ENCODE measurements at regions not wholly inside any gene's neighbourhood (a gene's known extent, or its start where the extent isn't known, plus 50 kb on each side); places are given as distances from the start of the nearest gene placed in this dataset.

- no peak for DNase-seq (ENCODE audit: low read depth in 1 of 2, low spot score in 1 of 2)
Measured at GRCh38 chr7:117972606-117973005, 99.4 kb upstream of the CTTNBP2 start.

- DNase-seq (ENCODE audit: low read depth in 1 of 2, low spot score in 1 of 2), result no peak
Measured at GRCh38 chr7:117973975-117974374, 100.7 kb upstream of the CTTNBP2 start.

DNA sequence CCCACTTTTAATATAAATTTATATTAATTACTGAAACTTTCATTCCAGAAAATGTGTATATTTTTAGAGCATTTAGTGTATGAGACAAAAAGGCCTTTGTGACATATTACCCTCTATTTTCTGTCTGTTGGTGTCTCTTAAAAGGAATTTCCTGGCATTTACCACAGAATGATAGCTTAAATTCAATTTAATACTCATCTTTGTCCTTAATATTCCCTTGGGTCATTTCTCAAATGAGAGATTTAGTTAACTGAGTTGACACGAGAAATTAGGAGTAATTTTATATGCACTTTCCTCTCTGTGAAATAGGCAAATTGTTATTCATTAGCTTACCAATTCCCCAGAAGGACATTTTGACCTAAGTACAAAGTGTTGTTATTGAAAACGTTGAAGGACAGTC is 101.7 kb upstream of the CTTNBP2 start:
- no peak for DNase-seq (ENCODE audit: low read depth in 1 of 2, low spot score in 1 of 2)

DNA sequence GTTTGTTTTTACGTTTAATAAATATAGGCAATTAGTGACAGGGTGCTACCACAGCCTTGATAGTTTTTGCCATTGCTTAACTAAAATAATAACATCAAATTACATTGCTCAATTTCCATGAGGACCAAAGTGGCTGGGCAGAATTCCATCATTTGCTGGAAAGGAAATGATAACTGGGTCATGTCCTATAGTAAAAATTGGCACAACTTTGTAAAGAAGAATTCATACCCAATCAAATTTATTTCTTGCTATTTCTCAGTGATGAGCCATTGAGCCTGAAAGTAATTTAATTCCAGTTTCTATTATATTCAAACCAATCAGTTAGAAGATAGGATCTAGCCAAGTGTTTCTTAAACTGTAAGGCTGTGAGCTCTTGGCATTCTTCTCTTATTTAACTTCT is 102.2 kb upstream of the CTTNBP2 start:
- DNase-seq (ENCODE audit: low read depth in 1 of 2, low spot score in 1 of 2), result no peak

DNA sequence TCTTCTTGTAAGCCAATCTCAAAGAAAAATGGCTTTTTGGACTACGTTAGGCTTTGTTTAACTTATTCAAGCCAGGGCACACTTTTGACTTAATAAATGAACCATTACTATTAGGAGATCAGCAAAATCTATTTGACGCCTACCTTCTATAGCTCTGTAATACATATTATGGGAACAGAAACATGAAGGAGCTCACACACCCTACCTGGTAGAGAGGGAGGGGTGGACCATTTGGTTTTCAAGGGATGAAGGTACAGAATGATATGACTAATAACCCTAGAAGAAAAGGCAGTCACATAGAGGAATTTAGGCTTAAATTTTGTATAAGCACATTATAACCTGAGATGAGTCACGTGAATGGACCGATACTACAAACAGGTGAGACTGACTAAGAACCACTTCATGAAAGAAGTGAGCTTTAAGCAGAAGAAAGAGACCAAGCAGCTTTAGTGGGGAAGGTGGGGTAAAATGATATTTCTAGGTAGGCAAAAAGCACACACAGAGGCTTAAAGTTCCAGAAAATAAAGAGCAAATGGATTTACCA is 106.8 kb upstream of the CTTNBP2 start:
- DNase-seq (ENCODE audit: low read depth in 1 of 2, low spot score in 1 of 2), result no peak

DNA sequence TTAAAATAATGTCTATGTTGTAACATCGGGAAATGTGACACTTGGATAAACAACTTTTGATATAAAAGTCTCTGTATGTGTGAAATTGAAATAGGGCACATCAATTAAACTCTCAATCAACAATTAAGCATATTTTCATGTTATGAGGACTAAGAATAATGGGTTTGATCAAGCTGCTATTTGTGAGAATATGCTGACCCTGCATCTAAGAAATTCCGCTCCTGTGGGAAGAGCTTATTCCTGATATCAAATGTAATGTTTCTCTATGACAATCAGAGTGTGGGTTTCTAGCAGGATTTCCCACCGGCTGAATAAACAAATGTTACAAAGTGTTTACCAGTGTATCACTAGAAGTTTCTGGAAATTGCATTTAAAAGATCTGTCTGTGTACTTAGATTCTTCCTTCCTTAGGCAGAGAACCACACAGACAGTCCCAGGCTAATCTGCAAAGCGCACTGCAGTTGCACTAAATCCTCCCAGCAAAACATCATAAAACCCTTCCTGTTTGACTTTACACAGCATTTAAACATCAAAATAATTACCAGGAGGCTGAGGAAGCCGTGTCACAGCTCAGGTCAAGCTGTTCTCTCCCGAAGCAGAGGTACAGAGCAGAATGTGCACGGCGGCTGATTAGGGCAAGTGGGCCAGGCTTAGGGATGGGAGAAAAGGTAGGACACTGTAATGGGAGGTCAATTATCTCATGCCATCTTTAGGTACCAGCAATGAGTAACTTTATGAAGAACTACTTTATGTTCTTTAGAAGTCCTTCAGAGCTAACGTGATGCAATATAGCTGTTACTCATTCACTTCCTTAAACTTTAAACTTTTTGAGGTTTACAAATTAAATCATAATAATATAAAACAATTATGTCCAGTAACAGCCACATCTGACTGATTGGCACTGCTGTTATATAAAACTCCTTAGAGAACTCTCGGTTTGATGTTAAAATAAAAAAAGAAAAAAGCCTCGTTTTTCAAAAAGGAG is 109.1 kb upstream of the CTTNBP2 start:
- no peak for DNase-seq (ENCODE audit: low read depth in 1 of 2, low spot score in 1 of 2)

DNA sequence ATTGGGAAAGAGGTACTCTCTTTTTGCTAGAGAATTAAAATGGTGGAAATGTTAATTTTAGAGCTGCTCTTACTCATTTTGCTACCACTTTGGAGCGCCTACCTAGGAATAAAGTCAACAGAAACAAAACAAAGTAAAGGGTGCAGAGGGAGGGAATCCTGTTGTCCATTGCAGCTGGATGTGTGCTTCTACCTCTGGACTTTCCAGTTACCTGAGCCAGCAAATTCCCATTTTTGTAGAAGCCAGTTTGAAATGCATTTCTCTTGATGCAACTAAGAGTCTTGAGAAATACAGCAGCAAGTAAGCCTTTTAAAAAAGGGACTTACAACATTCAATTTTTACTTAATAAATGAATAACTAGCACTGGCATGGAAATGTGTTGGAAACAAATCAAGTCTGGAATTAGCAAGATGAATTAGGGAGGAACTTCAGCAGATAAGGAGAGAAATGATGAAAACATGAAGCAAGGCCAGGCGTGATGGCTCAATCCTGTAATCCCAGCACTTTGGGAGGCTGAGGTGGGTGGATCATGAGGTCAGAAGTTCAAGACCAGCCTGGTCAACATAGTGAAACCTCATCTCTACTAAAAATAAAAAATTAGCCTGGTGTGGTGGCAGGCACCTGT is 113.5 kb upstream of the CTTNBP2 start:
- no peak for DNase-seq (ENCODE audit: low read depth in 1 of 2, low spot score in 1 of 2)

DNA sequence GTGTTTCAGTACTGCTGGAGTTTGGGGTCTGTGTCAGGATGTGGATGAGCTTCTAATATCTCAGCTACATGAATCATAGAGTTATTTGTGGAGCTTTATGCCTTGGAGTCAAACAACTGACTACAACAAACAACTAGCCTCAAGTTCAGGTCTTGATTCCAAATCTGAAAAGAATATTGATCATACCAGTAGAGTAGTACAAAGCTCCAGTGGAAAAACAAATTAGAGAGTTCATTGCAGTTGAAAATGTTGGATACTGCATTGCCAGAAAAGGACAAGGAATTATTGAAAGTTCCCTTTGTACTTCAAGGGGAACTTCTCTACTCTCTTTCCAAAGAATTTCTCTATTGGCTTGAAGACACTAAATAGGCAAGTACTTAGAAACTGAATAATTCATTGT is 117.6 kb upstream of the CTTNBP2 start:
- DNase-seq (ENCODE audit: low read depth in 1 of 2, low spot score in 1 of 2), result no peak

GRCh38 chr7:117992635-117993376 is 119.6 kb upstream of the CTTNBP2 start:
- no peak for DNase-seq (ENCODE audit: low read depth in 1 of 2, low spot score in 1 of 2)

- DNase-seq (ENCODE audit: low read depth in 1 of 2, low spot score in 1 of 2), result no peak
Measured at GRCh38 chr7:117993377-117994003, 120.2 kb upstream of the CTTNBP2 start.

DNA sequence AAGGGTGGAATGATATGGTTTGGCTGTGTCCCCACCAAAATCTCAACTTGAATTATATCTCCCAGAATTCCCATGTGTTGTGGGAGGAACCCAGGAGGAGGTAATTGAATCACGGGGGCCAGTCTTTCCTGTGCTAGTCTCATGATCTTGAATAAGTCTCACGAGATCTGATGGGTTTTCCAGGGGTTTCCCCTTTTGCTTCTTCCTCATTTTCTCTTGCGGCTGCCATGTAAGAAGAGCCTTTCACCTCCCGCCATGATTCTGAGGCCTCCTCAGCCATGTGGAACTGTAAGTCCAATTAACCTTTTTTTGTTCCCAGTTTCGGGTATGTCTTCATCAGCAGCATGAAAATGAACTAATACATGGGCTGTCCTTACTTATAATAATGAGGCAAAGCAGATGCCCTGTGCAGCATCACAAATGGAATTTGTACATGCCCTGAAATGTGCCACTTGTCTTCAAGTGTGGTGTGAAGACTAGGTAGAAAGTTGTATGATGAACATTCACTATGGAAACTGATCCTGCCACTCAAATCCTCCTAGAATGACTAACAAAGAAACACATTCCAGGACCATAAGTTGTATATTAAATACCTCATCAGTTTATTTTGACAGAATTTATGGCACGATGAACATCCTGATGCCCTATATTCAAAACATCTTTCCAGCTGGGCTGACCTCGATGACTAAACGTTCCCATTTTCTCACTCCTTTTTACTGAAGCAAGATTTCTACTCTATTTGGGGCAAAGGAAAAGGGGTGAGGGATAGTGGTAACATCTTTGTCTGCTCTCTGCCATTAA is 122.8 kb upstream of the CTTNBP2 start:
- DNase-seq (ENCODE audit: low read depth in 1 of 2, low spot score in 1 of 2), result no peak

- no peak for DNase-seq (ENCODE audit: low read depth in 1 of 2, low spot score in 1 of 2)
Measured at GRCh38 chr7:117997862-117998825, 124.9 kb upstream of the CTTNBP2 start.

- DNase-seq (ENCODE audit: low read depth in 1 of 2, low spot score in 1 of 2), result no peak
Measured at GRCh38 chr7:118000480-118001202, 127.4 kb upstream of the CTTNBP2 start.

- no peak for DNase-seq (ENCODE audit: low read depth in 1 of 2, low spot score in 1 of 2)
Measured at GRCh38 chr7:118003476-118003875, 130.2 kb upstream of the CTTNBP2 start.

DNA sequence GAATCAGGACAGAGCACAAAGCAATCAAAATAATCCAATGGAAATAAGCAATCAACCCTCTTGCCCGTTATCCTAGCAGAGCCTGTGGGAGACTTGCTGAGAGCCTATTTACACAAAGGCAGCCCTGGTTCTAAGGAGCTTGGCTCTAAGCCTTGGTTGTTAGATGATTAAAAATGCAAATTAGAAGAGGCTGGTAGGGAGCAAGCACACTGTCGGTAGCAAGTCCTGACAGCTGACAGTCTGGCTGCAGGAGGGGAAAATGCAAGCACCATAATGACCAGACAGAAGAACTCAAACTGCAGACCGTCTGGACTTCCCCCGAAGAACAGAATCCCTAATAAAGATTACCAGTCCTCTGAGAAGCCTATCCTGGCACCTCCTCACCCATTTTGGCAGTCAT is 131.8 kb upstream of the CTTNBP2 start:
- DNase-seq (ENCODE audit: low read depth in 1 of 2, low spot score in 1 of 2), result no peak

DNA sequence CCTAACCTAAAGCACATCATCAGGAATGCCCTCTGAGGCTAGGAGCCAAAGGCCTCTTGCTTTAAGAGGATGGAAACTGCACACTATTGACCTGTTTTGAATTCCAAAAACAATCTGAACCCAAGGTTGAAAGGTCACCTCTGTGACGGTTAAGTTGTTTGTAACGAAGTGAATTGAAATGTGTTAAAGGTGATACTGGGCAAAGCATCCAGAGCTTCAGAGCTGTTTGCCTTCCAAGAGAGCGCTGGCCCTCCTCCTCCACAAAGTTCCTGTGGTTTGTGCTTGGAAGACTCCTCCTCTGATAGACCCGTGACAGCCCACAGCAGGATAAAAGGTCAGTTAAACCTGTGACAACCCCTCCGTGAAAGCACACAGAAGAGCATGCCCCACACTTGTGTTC is 133.7 kb upstream of the CTTNBP2 start:
- no peak for DNase-seq (ENCODE audit: low read depth in 1 of 2, low spot score in 1 of 2)

- DNase-seq (ENCODE audit: low read depth in 1 of 2, low spot score in 1 of 2), result no peak
Measured at GRCh38 chr7:118009419-118009818, 136.2 kb upstream of the CTTNBP2 start.

DNA sequence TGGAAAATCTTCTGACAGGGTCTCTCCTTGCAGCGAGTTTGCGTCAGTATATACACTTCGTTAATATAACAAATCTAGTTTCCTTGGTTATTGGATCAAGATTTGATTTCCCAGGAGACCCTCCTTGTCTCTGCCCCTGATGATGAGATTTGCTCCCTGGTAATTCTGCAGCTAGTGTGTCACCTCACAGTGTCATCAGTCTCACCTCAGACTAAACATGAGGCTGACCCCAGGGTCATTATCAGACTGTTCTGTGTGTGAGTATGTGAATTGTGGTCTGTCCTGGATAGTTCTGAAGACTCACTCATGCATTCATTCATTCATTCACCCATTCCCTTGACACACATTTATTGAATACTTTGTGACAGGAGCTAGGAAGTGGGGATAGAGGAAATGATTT is 138.4 kb upstream of the CTTNBP2 start:
- DNase-seq (ENCODE audit: low read depth in 1 of 2, low spot score in 1 of 2), result no peak
